HCT116 (cell line): ENCODE measurements at regions not wholly inside any gene's neighbourhood (a gene's known extent, or its start where the extent isn't known, plus 50 kb on each side); places are given as distances from the start of the nearest gene placed in this dataset.

Experiments used
- ATAC-seq: fragments of 200-7000 bp; cut with Tn5 transposase; 2 replicates; pipeline ENCODE4 v1.9.1; 2020; ENCODE audit warnings: mild to moderate bottlenecking, moderate library complexity
- BruUV-seq: library from RNA; stranded (reverse); fragments of 400-500 nt; replicated peaks from 2 replicates; lab custom pipeline; 2021; lab: Mats Ljungman, UMichigan
- CTCF ChIA-PET: fragments of 300-600 bp; sonication (Branson Sonifier 250); formaldehyde crosslinking; loops from one replicate; lab custom pipeline; 2021; ENCODE audit warnings: antibody characterized with exemption; lab: Charles Lee
- POLR2A ChIA-PET: fragments of 300-600, 350-600 bp; sonication (Branson Sonifier 250); formaldehyde crosslinking; loops from one replicate; lab custom pipeline; 2021; ENCODE audit warnings: antibody characterized with exemption; lab: Charles Lee
- RAD21 ChIA-PET, 2 experiments: fragments of 300-600 bp; sonication (Branson Sonifier 250); formaldehyde crosslinking; loops; one replicate each; lab custom pipeline; 2023; ENCODE audit warnings: low total read pairs in 2 of 2; ENCODE audit not compliant: uncharacterized antibody in 2 of 2, unreplicated experiment in 2 of 2, low non-redundant PET in 1 of 2; lab: Charles Lee
- DNase-seq: peaks from one replicate; pipeline ENCODE4 v3.0.0-alpha.2; 2010; ENCODE audit warnings: low read depth, low spot score
- H2AFZ ChIP-seq: fragments of 200-600 bp; shearing (Covaris generic), sonication (generic); 2 replicates; pipeline ENCODE4 v1.6.1; 2017; ENCODE audit warnings: low read depth, mixed run types, mixed read lengths, antibody characterized with exemption, low read length; ENCODE audit not compliant: poor library complexity, severe bottlenecking
- H3K27ac ChIP-seq: 2 replicates; pipeline ENCODE4 v1.5.1; 2012; ENCODE audit warnings: low read depth, low read length
- H3K27me3 ChIP-seq: fragments of 200-600 bp; sonication (generic); 2 replicates; pipeline ENCODE4 v1.6.1; 2016; ENCODE audit warnings: mixed run types, low read length, mixed read lengths; ENCODE audit not compliant: insufficient read depth
- H3K36me3 ChIP-seq, 2 experiments: fragments of 200-500 bp in 1 of 2; fragments of 200-600 bp in 1 of 2; sonication (Bioruptor generic) in 1 of 2; sonication (generic) in 1 of 2; 2 replicates each; pipeline versions ENCODE4 v1.5.1 to v1.6.1; 2014 to 2016; ENCODE audit warnings: low read length in 2 of 2, inconsistent platforms in 1 of 2, mixed read lengths in 1 of 2, mixed run types in 1 of 2; ENCODE audit not compliant: insufficient read depth in 2 of 2, control insufficient read depth in 1 of 2
- H3K4me1 ChIP-seq, 2 experiments: fragments of 200-600 bp in 1 of 2; sonication (generic) in 1 of 2; 2 replicates each; pipeline versions ENCODE4 v1.5.1 to v1.6.1; 2012 to 2017; ENCODE audit warnings: low read length in 2 of 2, inconsistent platforms in 1 of 2, mild to moderate bottlenecking in 1 of 2, mixed read lengths in 1 of 2, mixed run types in 1 of 2, moderate library complexity in 1 of 2; ENCODE audit not compliant: insufficient read depth in 2 of 2, control insufficient read depth in 1 of 2
- H3K4me2 ChIP-seq: fragments of 200-600 bp; sonication (generic); 2 replicates; pipeline ENCODE4 v1.6.1; 2017; ENCODE audit warnings: mixed run types, low read length, mixed read lengths
- H3K4me3 ChIP-seq, 2 experiments: fragments of 200-600 bp in 1 of 2; sonication (generic) in 1 of 2; replicated peaks in 1 of 2; 2 replicates each; pipeline ENCODE4 v1.5.1; 2011 to 2016; ENCODE audit warnings: low read length in 2 of 2, control low read depth in 1 of 2, low read depth in 1 of 2, mild to moderate bottlenecking in 1 of 2, mixed read lengths in 1 of 2, mixed run types in 1 of 2
- H3K79me2 ChIP-seq: fragments of 200-600 bp; sonication (generic); 2 replicates; pipeline ENCODE4 v1.6.1; 2017; ENCODE audit warnings: mild to moderate bottlenecking, mixed run types, low read length, moderate library complexity, mixed read lengths; ENCODE audit not compliant: insufficient read depth
- H3K9ac ChIP-seq: fragments of 200-600 bp; sonication (generic); 2 replicates; pipeline ENCODE4 v1.6.1; 2016; ENCODE audit warnings: low read length, mixed read lengths
- H3K9me2 ChIP-seq: fragments of 200-600 bp; sonication (generic), shearing (Covaris generic); 2 replicates; pipeline ENCODE4 v1.6.1; 2017; ENCODE audit warnings: mixed run types, mild to moderate bottlenecking, moderate library complexity; ENCODE audit not compliant: insufficient read depth
- H3K9me3 ChIP-seq, 2 experiments: fragments of 200-500 bp in 1 of 2; fragments of 200-600 bp in 1 of 2; sonication (Bioruptor generic) in 1 of 2; sonication (generic) in 1 of 2; 2 replicates each; pipeline ENCODE4 v1.6.1; 2014 to 2017; ENCODE audit warnings: low read length in 2 of 2, mixed read lengths in 2 of 2, inconsistent platforms in 1 of 2, low read depth in 1 of 2, mild to moderate bottlenecking in 1 of 2, mixed run types in 1 of 2, moderate library complexity in 1 of 2; ENCODE audit not compliant: control insufficient read depth in 1 of 2, insufficient read depth in 1 of 2
- H4K20me1 ChIP-seq: fragments of 200-600 bp; sonication (generic), shearing (Covaris generic); 2 replicates; pipeline ENCODE4 v1.6.1; 2017; ENCODE audit warnings: mixed run types, mild to moderate bottlenecking, moderate library complexity; ENCODE audit not compliant: insufficient read depth
- CBX3 ChIP-seq: IDR thresholded peaks from 2 replicates; pipeline ENCODE4 v1.6.1; 2012; ENCODE audit warnings: low read depth
- CEBPB ChIP-seq: IDR thresholded peaks from 2 replicates; pipeline ENCODE4 v1.6.1; 2012; ENCODE audit warnings: low read depth
- EZH2 ChIP-seq: fragments of 200-600 bp; sonication (generic); IDR thresholded peaks from 2 replicates; pipeline ENCODE4 v1.6.1; 2017; ENCODE audit warnings: antibody characterized with exemption, mixed run types
- JUND ChIP-seq: IDR thresholded peaks from 2 replicates; pipeline ENCODE4 v1.6.1; 2012
- POLR2A ChIP-seq: IDR thresholded peaks from 2 replicates; pipeline ENCODE4 v1.7.0; 2011; ENCODE audit warnings: borderline replicate concordance; ENCODE audit not compliant: insufficient read depth, insufficient read length; ENCODE audit errors: extremely low read depth
- RAD21 ChIP-seq: IDR thresholded peaks from 2 replicates; pipeline ENCODE4 v1.6.1; 2012; ENCODE audit warnings: low read depth, mild to moderate bottlenecking
- SIN3A ChIP-seq: IDR thresholded peaks from 2 replicates; pipeline ENCODE4 v1.6.1; 2012; ENCODE audit warnings: low read depth
- TCF7L2 ChIP-seq: IDR thresholded peaks from 2 replicates; pipeline ENCODE4 v1.7.0; 2011; ENCODE audit warnings: borderline replicate concordance, inconsistent platforms; ENCODE audit not compliant: insufficient read depth, insufficient read length; ENCODE audit errors: extremely low read depth
- ZNF274 ChIP-seq: fragments of 200-500 bp; sonication (Bioruptor generic); IDR thresholded peaks from 2 replicates; pipeline ENCODE4 v1.6.1; 2014; ENCODE audit warnings: mild to moderate bottlenecking, low read depth, low read length, inconsistent platforms
- intact Hi-C: fragments of 100-400 bp; cut with micrococcal nuclease; formaldehyde crosslinking; loops from 2 replicates; pipeline ENCODE4 v1.10.0; 2022
- TF ChIP-seq, protein P1 (sequence below), 3 experiments: fragments of 200-600 bp in 1 of 3; sonication (generic) in 1 of 3; IDR thresholded peaks in 2 of 3; conservative IDR thresholded peaks in 1 of 3; 2 replicates each; pipeline ENCODE4 v1.5.1; 2012 to 2017; ENCODE audit warnings: low read depth in 2 of 3, low read length in 2 of 3, antibody characterized with exemption in 1 of 3, borderline replicate concordance in 1 of 3, control low read depth in 1 of 3, mild to moderate bottlenecking in 1 of 3, mixed read lengths in 1 of 3, mixed run types in 1 of 3, moderate library complexity in 1 of 3; ENCODE audit not compliant: insufficient read depth in 1 of 3
- TF ChIP-seq, protein P2 (sequence below): IDR thresholded peaks from 2 replicates; pipeline ENCODE4 v1.6.1; 2011; ENCODE audit warnings: mild to moderate bottlenecking, low read length, moderate library complexity; ENCODE audit not compliant: insufficient replicate concordance; ENCODE audit errors: extremely low read depth
- TF ChIP-seq, protein P3 (sequence below): IDR thresholded peaks from 2 replicates; pipeline ENCODE4 v1.6.1; 2012

DNA sequence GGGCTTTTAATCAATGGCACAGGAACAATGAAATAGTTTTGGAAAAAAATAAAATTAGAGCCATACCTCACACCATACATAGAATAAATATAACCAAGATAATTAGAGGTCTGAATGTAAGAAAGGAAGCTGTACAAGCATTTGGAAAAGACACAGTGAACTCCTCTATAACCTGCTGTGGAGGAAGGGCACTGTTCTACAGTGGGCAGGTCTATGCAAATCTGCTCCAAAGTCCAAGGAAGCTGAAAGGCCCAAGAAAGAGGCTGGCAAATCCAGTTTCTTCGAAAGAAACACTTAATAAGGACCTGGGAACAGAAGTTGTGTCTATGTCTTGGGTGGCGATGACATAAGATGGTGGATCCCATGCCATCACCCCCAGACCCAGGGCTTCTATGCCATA, 169.4 kb upstream of the RALGAPA2 start:
- H2AFZ ChIP-seq, result no peak overlapping the region
- no peaks in the 10 kb centered on the region for H3K36me3 ChIP-seq
- no peaks in the 10 kb centered on the region for H3K9me2 ChIP-seq
- no peaks in the 10 kb centered on the region for H4K20me1 ChIP-seq
- POLR2A ChIA-PET, result no interaction called here
- TF ChIP-seq, protein P1, sequence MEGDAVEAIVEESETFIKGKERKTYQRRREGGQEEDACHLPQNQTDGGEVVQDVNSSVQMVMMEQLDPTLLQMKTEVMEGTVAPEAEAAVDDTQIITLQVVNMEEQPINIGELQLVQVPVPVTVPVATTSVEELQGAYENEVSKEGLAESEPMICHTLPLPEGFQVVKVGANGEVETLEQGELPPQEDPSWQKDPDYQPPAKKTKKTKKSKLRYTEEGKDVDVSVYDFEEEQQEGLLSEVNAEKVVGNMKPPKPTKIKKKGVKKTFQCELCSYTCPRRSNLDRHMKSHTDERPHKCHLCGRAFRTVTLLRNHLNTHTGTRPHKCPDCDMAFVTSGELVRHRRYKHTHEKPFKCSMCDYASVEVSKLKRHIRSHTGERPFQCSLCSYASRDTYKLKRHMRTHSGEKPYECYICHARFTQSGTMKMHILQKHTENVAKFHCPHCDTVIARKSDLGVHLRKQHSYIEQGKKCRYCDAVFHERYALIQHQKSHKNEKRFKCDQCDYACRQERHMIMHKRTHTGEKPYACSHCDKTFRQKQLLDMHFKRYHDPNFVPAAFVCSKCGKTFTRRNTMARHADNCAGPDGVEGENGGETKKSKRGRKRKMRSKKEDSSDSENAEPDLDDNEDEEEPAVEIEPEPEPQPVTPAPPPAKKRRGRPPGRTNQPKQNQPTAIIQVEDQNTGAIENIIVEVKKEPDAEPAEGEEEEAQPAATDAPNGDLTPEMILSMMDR (IDR thresholded peaks at IDR 0.05 in 2 of 3, conservative IDR thresholded peaks at IDR 0.05 in 1 of 3; ENCODE audit: borderline replicate concordance in 1 of 3, insufficient read depth in 1 of 3, low read depth in 2 of 3, low read length in 2 of 3), result no peak
- no peak for TF ChIP-seq CEBPB
- TF ChIP-seq CBX3, result no peak
- TF ChIP-seq POLR2A, result no peak
- TF ChIP-seq ZNF274, result no peak
- CTCF ChIA-PET, result no interaction called here
- H3K79me2 ChIP-seq, result no peaks in the 10 kb centered on the region
- intact Hi-C loops, result no loop called here
- no peaks in the 10 kb centered on the region for H3K9me3 ChIP-seq
- RAD21 ChIA-PET, result no interaction called here
- DNase-seq (no peak), ATAC-seq (no peak)
- BruUV-seq, result no TSS peak
- no peak overlapping the region for H3K4me3 ChIP-seq
- no peaks in the 10 kb centered on the region; a peak in 1 of 4 replicates for H3K4me1 ChIP-seq
- H3K27me3 ChIP-seq, result peaks cover 7% of the 10 kb centered on the region; the same call in 1 of the 2 replicates
- H3K9ac ChIP-seq, result no peak overlapping the region
- no peak overlapping the region for H3K4me2 ChIP-seq
- no peak overlapping the region for H3K27ac ChIP-seq

DNA sequence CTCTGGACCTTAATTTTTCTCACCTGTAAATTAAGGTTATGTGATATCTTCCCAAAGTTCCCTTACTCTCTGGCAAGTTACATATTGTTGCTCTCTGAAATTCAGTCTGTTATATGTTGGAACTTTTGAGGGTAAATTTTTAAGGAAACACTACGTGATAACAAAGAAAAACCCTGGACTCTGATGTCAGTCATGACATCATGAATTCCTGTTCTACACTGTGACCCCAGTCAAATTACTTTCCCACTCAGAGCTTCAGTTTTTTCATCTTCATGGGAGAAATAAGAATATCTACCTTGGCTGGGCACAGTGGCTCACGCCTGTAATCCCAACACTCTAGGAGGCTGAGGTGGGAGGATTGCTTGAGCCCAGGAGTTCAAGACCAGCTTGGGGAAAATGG, 164.6 kb upstream of the RALGAPA2 start:
- TF ChIP-seq, protein P2, sequence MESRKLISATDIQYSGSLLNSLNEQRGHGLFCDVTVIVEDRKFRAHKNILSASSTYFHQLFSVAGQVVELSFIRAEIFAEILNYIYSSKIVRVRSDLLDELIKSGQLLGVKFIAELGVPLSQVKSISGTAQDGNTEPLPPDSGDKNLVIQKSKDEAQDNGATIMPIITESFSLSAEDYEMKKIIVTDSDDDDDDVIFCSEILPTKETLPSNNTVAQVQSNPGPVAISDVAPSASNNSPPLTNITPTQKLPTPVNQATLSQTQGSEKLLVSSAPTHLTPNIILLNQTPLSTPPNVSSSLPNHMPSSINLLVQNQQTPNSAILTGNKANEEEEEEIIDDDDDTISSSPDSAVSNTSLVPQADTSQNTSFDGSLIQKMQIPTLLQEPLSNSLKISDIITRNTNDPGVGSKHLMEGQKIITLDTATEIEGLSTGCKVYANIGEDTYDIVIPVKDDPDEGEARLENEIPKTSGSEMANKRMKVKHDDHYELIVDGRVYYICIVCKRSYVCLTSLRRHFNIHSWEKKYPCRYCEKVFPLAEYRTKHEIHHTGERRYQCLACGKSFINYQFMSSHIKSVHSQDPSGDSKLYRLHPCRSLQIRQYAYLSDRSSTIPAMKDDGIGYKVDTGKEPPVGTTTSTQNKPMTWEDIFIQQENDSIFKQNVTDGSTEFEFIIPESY, result no peak
- TF ChIP-seq EZH2 (no peak), SIN3A (no peak), JUND (no peak), RAD21 (no peak), CEBPB (no peak), TCF7L2 (no peak)
- TF ChIP-seq, protein P1 (IDR thresholded peaks at IDR 0.05 in 2 of 3, conservative IDR thresholded peaks at IDR 0.05 in 1 of 3; ENCODE audit: borderline replicate concordance in 1 of 3, insufficient read depth in 1 of 3, low read depth in 2 of 3, low read length in 2 of 3), result no peak
- TF ChIP-seq, protein P3, sequence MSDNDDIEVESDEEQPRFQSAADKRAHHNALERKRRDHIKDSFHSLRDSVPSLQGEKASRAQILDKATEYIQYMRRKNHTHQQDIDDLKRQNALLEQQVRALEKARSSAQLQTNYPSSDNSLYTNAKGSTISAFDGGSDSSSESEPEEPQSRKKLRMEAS, result no peak
- Histone ChIP-seq H2AFZ (no peak overlapping the region), H4K20me1 (no peaks in the 10 kb centered on the region), H3K4me2 (no peak overlapping the region), H3K4me1 (no peaks in the 10 kb centered on the region), H3K9ac (no peak overlapping the region), H3K36me3 (no peaks in the 10 kb centered on the region), H3K27me3 (peaks cover 37% of the 10 kb centered on the region), H3K9me2 (no peaks in the 10 kb centered on the region), H3K27ac (no peak overlapping the region), H3K9me3 (no peaks in the 10 kb centered on the region), H3K79me2 (no peaks in the 10 kb centered on the region), H3K4me3 (no peak overlapping the region)
- ChIA-PET RAD21 (no interaction called here), POLR2A (no interaction called here), CTCF (interaction anchor here (1.0 to 1.9 kb wide), 3 partner anchors 17 to 171 kb away, joined by 3 to 8 read pairs (median 3); no protein-coding TSS in a partner anchor)
- no peak for DNase-seq
- intact Hi-C loops, result no loop called here
- BruUV-seq, result no TSS peak
- no peak for ATAC-seq
